Kidney (tissue), 13 donors: ENCODE measurements at regions not wholly inside any gene's neighbourhood (a gene's known extent, or its start where the extent isn't known, plus 50 kb on each side); places are given as distances from the start of the nearest gene placed in this dataset.
"Not testable (repeated sequence)": the region's sequence is repeated elsewhere in the genome, so short reads cannot be mapped to it uniquely, and the experiment has no call there.

ENCODE experiments used
- DNase-seq, 5 donors: peaks; one replicate each; pipeline ENCODE4 v3.0.0-alpha.2; 2013 to 2020
- FAIRE-seq: peaks from 2 replicates; lab custom pipeline; 2012; peaks lifted over from hg19 to GRCh38; lab: Jason Lieb, UNC
- H3K27ac ChIP-seq, 2 donors: one replicate each; pipeline ENCODE4 v1.7.0; 2013; ENCODE audit warnings: low read depth in 2 of 2, low read length in 2 of 2, inconsistent platforms in 1 of 2
- H3K27me3 ChIP-seq: one replicate; pipeline ENCODE4 v1.7.1; 2013; ENCODE audit warnings: low read length, inconsistent platforms; ENCODE audit not compliant: control insufficient read depth, insufficient read depth
- H3K36me3 ChIP-seq, 3 donors: one replicate each; pipeline versions ENCODE4 v1.7.0 to v1.7.1; 2013; ENCODE audit warnings: low read length in 3 of 3, control low read depth in 1 of 3, inconsistent platforms in 1 of 3; ENCODE audit not compliant: insufficient read depth in 3 of 3, control insufficient read depth in 2 of 3
- H3K4me1 ChIP-seq, 3 donors: one replicate each; pipeline versions ENCODE4 v1.7.0 to v1.7.1; 2013; ENCODE audit warnings: low read length in 3 of 3, inconsistent platforms in 1 of 3, low read depth in 1 of 3; ENCODE audit not compliant: control insufficient read depth in 2 of 3, insufficient read depth in 2 of 3
- H3K4me3 ChIP-seq, 3 donors: one replicate each; pipeline versions ENCODE4 v1.7.0 to v1.8.1; 2013; ENCODE audit warnings: low read length in 3 of 3, control low read depth in 1 of 3, inconsistent platforms in 1 of 3
- H3K9ac ChIP-seq, 3 donors: one replicate each; pipeline versions ENCODE4 v1.7.0 to v1.7.1; 2013; ENCODE audit warnings: low read length in 3 of 3, control low read depth in 1 of 3, inconsistent platforms in 1 of 3
- H3K9me3 ChIP-seq, 3 donors: one replicate each; pipeline versions ENCODE4 v1.7.0 to v1.7.1; 2013; ENCODE audit warnings: low read length in 3 of 3, control low read depth in 1 of 3, inconsistent platforms in 1 of 3; ENCODE audit not compliant: control insufficient read depth in 2 of 3, insufficient read depth in 1 of 3
- intact Hi-C: fragments of 100-400 bp; cut with DNase I; formaldehyde crosslinking; loops from one replicate; pipeline ENCODE4 v1.11.1; 2022
- TF ChIP-seq, protein P1 (sequence below): IDR thresholded peaks from 3 replicates; pipeline ENCODE4 v1.5.1; 2012; ENCODE audit warnings: mild to moderate bottlenecking, moderate library complexity, borderline replicate concordance; ENCODE audit not compliant: insufficient read depth; ENCODE audit errors: extremely low read depth
- donor health status: control.
- donor health status: control.
- donor health status: control.
- donor health status: control.
- donor health status: control.
- donor health status: DM: yes; HTN: yes; CAD: no.
- donor health status: Normal renal cell carcinoma (clear cell type).

DNA sequence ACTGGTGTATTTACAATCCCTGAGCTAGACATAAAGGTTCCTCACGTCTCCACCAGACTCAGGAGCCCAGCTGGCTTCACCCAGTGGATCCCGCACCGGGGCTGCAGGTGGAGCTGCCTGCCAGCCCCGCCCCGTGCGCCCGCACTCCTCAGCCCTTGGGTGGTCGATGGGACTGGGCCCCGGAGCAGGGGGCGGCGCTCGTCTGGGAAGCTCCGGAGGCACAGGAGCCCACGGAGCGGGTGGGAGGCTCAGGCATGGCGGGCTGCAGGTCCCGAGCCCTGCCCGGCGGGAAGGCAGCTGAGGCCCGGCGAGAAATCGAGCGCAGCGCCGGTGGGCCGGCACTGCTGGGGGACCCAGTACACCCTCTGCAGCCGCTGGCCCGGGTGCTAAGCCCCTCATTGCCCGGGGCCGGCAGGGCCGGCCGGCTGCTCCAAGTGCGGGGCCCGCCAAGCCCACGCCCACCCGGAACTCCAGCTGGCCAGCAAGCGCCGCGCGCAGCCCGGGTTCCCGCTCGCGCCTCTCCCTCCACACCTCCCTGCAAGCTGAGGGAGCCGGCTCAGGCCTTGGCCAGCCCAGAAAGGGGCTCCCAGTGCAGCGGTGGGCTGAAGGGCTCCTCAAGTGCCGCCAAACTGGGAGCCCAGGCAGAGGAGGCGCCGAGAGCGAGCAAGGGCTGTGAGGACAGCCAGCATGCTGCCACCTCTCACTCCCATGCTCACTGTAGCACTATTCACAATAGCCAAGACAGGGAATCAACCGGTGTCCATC lies 79.3 kb upstream of the RGPD4 start:
- H3K4me1 ChIP-seq, FAIRE-seq: not testable (repeated sequence)

DNA sequence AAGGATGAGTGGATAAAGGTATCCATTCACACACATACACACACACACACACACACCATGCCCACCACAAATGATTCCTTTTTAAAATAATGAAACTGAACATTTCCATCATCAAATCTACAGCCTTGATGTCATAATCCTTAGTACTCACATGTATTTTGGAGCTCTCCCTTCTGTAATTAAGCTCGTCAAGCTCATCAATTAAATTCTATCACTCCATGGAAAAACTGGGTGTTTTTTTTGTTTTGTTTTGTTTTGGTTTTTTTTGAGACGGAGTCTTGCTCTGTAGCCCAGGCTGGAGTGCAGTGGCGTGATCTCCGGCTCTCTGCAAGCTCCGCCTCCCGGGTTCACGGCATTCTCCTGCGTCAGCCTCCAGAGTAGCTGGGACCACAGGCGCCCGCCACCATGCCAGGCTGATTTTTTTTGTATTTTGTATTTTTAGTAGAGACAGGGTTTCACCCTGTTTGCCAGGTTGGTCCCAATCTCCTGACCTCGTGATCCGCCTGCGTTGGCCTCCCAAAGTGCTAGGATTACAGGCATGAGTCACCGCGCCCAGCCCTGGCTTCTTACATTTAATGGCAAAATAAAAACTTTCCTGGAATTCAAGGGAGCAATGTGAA lies 78.6 kb upstream of the RGPD4 start:
- Histone ChIP-seq H3K4me1 (no peaks in the 10 kb centered on the region), H3K9me3 (no peaks in the 10 kb centered on the region), H3K9ac (no peak overlapping the region), H3K27ac (no peak overlapping the region), H3K36me3 (no peaks in the 10 kb centered on the region), H3K27me3 (no peaks in the 10 kb centered on the region), H3K4me3 (no peak overlapping the region)
- no peak for FAIRE-seq
- intact Hi-C loops: no loop called here
- TF ChIP-seq, protein P1, sequence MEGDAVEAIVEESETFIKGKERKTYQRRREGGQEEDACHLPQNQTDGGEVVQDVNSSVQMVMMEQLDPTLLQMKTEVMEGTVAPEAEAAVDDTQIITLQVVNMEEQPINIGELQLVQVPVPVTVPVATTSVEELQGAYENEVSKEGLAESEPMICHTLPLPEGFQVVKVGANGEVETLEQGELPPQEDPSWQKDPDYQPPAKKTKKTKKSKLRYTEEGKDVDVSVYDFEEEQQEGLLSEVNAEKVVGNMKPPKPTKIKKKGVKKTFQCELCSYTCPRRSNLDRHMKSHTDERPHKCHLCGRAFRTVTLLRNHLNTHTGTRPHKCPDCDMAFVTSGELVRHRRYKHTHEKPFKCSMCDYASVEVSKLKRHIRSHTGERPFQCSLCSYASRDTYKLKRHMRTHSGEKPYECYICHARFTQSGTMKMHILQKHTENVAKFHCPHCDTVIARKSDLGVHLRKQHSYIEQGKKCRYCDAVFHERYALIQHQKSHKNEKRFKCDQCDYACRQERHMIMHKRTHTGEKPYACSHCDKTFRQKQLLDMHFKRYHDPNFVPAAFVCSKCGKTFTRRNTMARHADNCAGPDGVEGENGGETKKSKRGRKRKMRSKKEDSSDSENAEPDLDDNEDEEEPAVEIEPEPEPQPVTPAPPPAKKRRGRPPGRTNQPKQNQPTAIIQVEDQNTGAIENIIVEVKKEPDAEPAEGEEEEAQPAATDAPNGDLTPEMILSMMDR: no peak
- no peak for DNase-seq

More for the DNA sequence above, 79.3 kb upstream of the RGPD4 start:
- H3K9me3 ChIP-seq, intact Hi-C loops, H3K36me3 ChIP-seq, H3K9ac ChIP-seq, DNase-seq, H3K4me3 ChIP-seq, H3K27ac ChIP-seq, H3K27me3 ChIP-seq: not testable (repeated sequence)

DNA sequence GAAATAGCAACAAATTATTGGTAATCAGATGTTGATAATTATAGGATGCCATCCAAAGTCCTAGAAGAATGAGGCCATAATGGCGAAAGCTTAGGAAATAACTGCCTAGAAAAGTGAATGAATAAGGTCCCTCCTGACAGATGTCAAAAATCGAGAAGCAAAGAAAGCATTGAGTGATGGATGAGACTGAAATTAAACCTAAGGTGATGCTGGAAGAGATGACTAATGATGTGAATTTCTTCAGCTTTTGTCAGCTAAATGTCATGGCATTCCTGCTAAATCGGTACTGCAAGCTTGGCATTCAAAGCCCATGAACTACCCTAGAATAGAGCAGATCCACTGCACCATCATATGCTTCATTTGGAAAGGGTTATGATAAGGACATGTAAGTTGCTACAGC lies 74.8 kb upstream of the RGPD4 start:
- no peak for FAIRE-seq
- Histone ChIP-seq H3K4me1 (no peaks in the 10 kb centered on the region), H3K27ac (no peak overlapping the region), H3K27me3 (no peaks in the 10 kb centered on the region), H3K36me3 (no peaks in the 10 kb centered on the region), H3K9me3 (no peaks in the 10 kb centered on the region), H3K9ac (no peak overlapping the region), H3K4me3 (no peak overlapping the region)
- DNase-seq: no peak
- TF ChIP-seq, protein P1: no peak
- intact Hi-C loops: no loop called here

DNA sequence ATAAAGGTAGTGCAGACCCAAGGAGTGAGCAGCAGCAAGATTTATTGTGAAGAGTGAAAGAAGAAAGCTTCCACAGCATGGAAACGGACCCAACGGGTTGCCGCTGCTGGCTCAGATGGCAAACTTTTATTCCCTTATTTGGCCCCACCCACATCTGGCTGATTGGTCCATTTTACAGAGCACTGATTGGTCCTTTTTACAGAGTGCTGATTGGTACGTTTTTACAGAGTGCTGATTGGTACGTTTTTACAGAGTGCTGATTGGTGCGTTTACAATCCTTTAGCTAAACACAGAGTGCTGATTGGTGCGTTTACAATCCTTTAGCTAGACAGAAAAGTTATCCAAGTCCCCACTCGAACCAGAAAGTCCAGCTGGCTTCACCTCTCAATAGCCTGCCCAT lies 72.9 kb upstream of the RGPD4 start:
- H3K9me3 ChIP-seq, H3K36me3 ChIP-seq, H3K9ac ChIP-seq, H3K4me3 ChIP-seq, FAIRE-seq, H3K27ac ChIP-seq, H3K4me1 ChIP-seq, H3K27me3 ChIP-seq, intact Hi-C loops, DNase-seq: not testable (repeated sequence)
